K562 (cell line): ENCODE measurements at regions not wholly inside any gene's neighbourhood (a gene's known extent, or its start where the extent isn't known, plus 50 kb on each side); places are given as distances from the start of the nearest gene placed in this dataset.

Experiments used
- ATAC-seq: fragments of 200-7000 bp; cut with Tn5 transposase; 3 replicates; pipeline ENCODE4 v1.9.1; 2020; ENCODE audit warnings: moderate library complexity
- BruUV-seq: library from RNA; stranded (reverse); fragments of 400-500 nt; replicated peaks from 2 replicates; lab custom pipeline; 2021; lab: Mats Ljungman, UMichigan
- CTCF ChIA-PET: fragments of 300-600 bp; formaldehyde crosslinking; extraction: SDS; loops from one replicate; lab custom pipeline; 2021; ENCODE audit warnings: low intra/inter-chr PET ratio; lab: Yijun Ruan, JAX
- POLR2A ChIA-PET: fragments of 300-600, 350-650 bp; sonication (Branson Sonifier 250); formaldehyde crosslinking; extraction: SDS; loops from one replicate; lab custom pipeline; 2021; ENCODE audit warnings: antibody characterized with exemption, inconsistent platforms; lab: Yijun Ruan, JAX
- DNase-seq, 4 experiments: peaks; one replicate each; pipeline versions ENCODE4 v3.0.0 to v3.0.0-alpha.2; 2011 to 2018; ENCODE audit warnings: low spot score in 3 of 4, mixed read lengths in 3 of 4; ENCODE audit errors: extremely low read depth in 1 of 4
- FAIRE-seq: peaks from 2 replicates; lab custom pipeline; 2011; peaks lifted over from hg19 to GRCh38; lab: Jason Lieb, UNC
- H2AFZ ChIP-seq: 2 replicates; pipeline ENCODE4 v1.6.0; 2011; ENCODE audit warnings: low read depth, low read length, control low read depth, inconsistent platforms
- H3K27ac ChIP-seq: fragments of 200-600 bp; 3 replicates; pipeline ENCODE4 v1.8.0; 2011; ENCODE audit warnings: low read depth, mild to moderate bottlenecking, control low read depth, inconsistent platforms, low read length, moderate library complexity, mixed read lengths; ENCODE audit errors: extremely low read depth
- H3K27me3 ChIP-seq, 2 experiments: fragments of 300-600 bp in 1 of 2; 2 replicates in 1 of 2; 3 replicates in 1 of 2; pipeline versions ENCODE4 v1.6.0 to v1.8.0; 2011; ENCODE audit warnings: inconsistent platforms in 2 of 2, low read length in 2 of 2, mild to moderate bottlenecking in 1 of 2, mixed read lengths in 1 of 2, moderate library complexity in 1 of 2; ENCODE audit not compliant: control insufficient read depth in 2 of 2, insufficient read depth in 2 of 2
- H3K36me3 ChIP-seq: fragments of 300-600 bp; 3 replicates; pipeline ENCODE4 v1.8.0; 2011; ENCODE audit warnings: mild to moderate bottlenecking, low read length, inconsistent platforms; ENCODE audit not compliant: control insufficient read depth, insufficient read depth
- H3K4me1 ChIP-seq, 2 experiments: fragments of 200-600 bp in 1 of 2; replicated peaks in 1 of 2; 2 replicates in 1 of 2; 3 replicates in 1 of 2; pipeline versions ENCODE4 v1.5.1 to v1.8.0; 2011; ENCODE audit warnings: inconsistent platforms in 2 of 2, low read length in 2 of 2, mild to moderate bottlenecking in 1 of 2, mixed read lengths in 1 of 2, moderate library complexity in 1 of 2; ENCODE audit not compliant: control insufficient read depth in 2 of 2, insufficient read depth in 2 of 2
- H3K4me2 ChIP-seq: 2 replicates; pipeline ENCODE4 v1.6.1; 2011; ENCODE audit warnings: low read length, control low read depth, inconsistent platforms, mixed read lengths; ENCODE audit not compliant: insufficient read depth
- H3K4me3 ChIP-seq: fragments of 200-600 bp; sonication (generic), shearing (Covaris generic); 2 replicates; pipeline ENCODE4 v1.5.1; 2016; ENCODE audit warnings: control low read depth, inconsistent platforms
- H3K79me2 ChIP-seq: fragments of 200-600 bp; 3 replicates; pipeline ENCODE4 v1.8.0; 2011; ENCODE audit warnings: low read length, inconsistent platforms; ENCODE audit not compliant: control insufficient read depth, insufficient read depth
- H3K9ac ChIP-seq, 2 experiments: 2 replicates each; pipeline versions ENCODE4 v1.6.0 to v1.6.1; 2011; ENCODE audit warnings: low read depth in 2 of 2, low read length in 2 of 2, control low read depth in 1 of 2, inconsistent platforms in 1 of 2, mild to moderate bottlenecking in 1 of 2, mixed read lengths in 1 of 2; ENCODE audit not compliant: insufficient read depth in 1 of 2
- H3K9me1 ChIP-seq: one replicate; pipeline ENCODE4 v1.6.0; 2011; ENCODE audit warnings: inconsistent platforms, mild to moderate bottlenecking, low read length, moderate library complexity; ENCODE audit not compliant: control insufficient read depth, insufficient read depth
- H3K9me3 ChIP-seq: replicated peaks from 2 replicates; pipeline ENCODE4 v1.5.1; 2011; ENCODE audit warnings: low read depth, low read length, inconsistent platforms; ENCODE audit not compliant: control insufficient read depth, insufficient read depth
- H4K20me1 ChIP-seq: replicated peaks from 2 replicates; pipeline ENCODE4 v1.6.1; 2011; ENCODE audit warnings: low read length, inconsistent platforms, mixed read lengths; ENCODE audit not compliant: control insufficient read depth, insufficient read depth
- HDAC2 ChIP-seq: fragments of 450-650 bp; IDR thresholded peaks from 2 replicates; pipeline ENCODE4 v1.6.1; 2016; ENCODE audit warnings: mild to moderate bottlenecking
- IRF9 ChIP-seq: fragments of 450-650 bp; IDR thresholded peaks from 2 replicates; pipeline ENCODE4 v1.6.1; 2016; ENCODE audit warnings: missing biosample characterization, missing genetic modification characterization
- KLF16 ChIP-seq: IDR thresholded peaks from 2 replicates; pipeline ENCODE4 v1.6.1; 2016; ENCODE audit warnings: antibody characterized with exemption
- MEF2A ChIP-seq: IDR thresholded peaks from 2 replicates; pipeline ENCODE4 v1.6.1; 2011; ENCODE audit warnings: low read depth, mild to moderate bottlenecking, low read length, moderate library complexity; ENCODE audit not compliant: control insufficient read depth
- NCOA6 ChIP-seq: fragments of 450-650 bp; IDR thresholded peaks from 2 replicates; pipeline ENCODE4 v1.6.1; 2017; ENCODE audit warnings: mild to moderate bottlenecking
- NFE2L1 ChIP-seq: fragments of 450-650 bp; IDR thresholded peaks from 2 replicates; pipeline ENCODE4 v1.6.1; 2016; ENCODE audit warnings: missing genetic modification characterization, low read depth, mild to moderate bottlenecking, missing compliant biosample characterization, moderate library complexity, borderline replicate concordance
- PYGO2 ChIP-seq: fragments of 450-650 bp; IDR thresholded peaks from 2 replicates; pipeline ENCODE4 v1.6.1; 2016; ENCODE audit warnings: mild to moderate bottlenecking, missing genetic modification characterization, moderate library complexity, missing compliant biosample characterization
- SETDB1 ChIP-seq: IDR thresholded peaks from one replicate; pipeline ENCODE4 v1.6.1; 2012; ENCODE audit warnings: low read length, control low read depth, inconsistent platforms
- TAF15 ChIP-seq: fragments of 200-400 bp; formaldehyde crosslinking; IDR thresholded peaks from 2 replicates; pipeline ENCODE4 v1.6.1; 2017; ENCODE audit warnings: mild to moderate bottlenecking, low read depth, low read length, moderate library complexity
- ZNF280A ChIP-seq: fragments of 450-650 bp; IDR thresholded peaks from 2 replicates; pipeline ENCODE4 v1.6.1; 2018; ENCODE audit warnings: mild to moderate bottlenecking, low read depth; ENCODE audit not compliant: partially characterized antibody
- ZNF57 ChIP-seq: fragments of 450-650 bp; formaldehyde crosslinking; IDR thresholded peaks from 2 replicates; pipeline ENCODE4 v1.4.0; 2020; ENCODE audit warnings: mild to moderate bottlenecking, moderate library complexity
- ZNF830 ChIP-seq: fragments of 250-450 bp; sonication (Bioruptor Pico); IDR thresholded peaks from 2 replicates; pipeline ENCODE4 v1.5.0; 2021; ENCODE audit warnings: mild to moderate bottlenecking
- WGBS: fragments of 100-300 bp; shearing (Covaris generic); methylation state at CpG from one replicate; pipeline ENCODE4 v1.1.6; 2016; ENCODE audit warnings: low coverage, mixed read lengths; ENCODE audit not compliant: insufficient coverage; ENCODE audit errors: missing lambda C conversion rate; 5-methylcytosine and 5-hydroxymethylcytosine counted together
- in situ Hi-C: fragments of 300-500 bp; cut with MboI; formaldehyde crosslinking; loops from 4 replicates; pipeline ENCODE4 v1.15.0; 2018; ENCODE audit warnings: inconsistent platforms, mixed read lengths
- intact Hi-C: fragments of 100-400 bp; cut with micrococcal nuclease; formaldehyde crosslinking; loops from 2 replicates; pipeline ENCODE4 v1.14.2; 2022
- TF ChIP-seq, protein P1 (sequence below): fragments of 250-450 bp; sonication (Bioruptor Pico); IDR thresholded peaks from 2 replicates; pipeline ENCODE4 v1.9.0; 2021; ENCODE audit warnings: mild to moderate bottlenecking
- TF ChIP-seq, protein P2 (sequence below): fragments of 250-450 bp; sonication (Bioruptor Pico); IDR thresholded peaks from 2 replicates; pipeline ENCODE4 v1.8.0; 2021; ENCODE audit warnings: moderate library complexity, mild to moderate bottlenecking, inconsistent platforms

- WGBS = no CpG with 5 or more reads among the region's 1 CpG
- H3K4me3 ChIP-seq = no peak overlapping the region
- no peaks in the 10 kb centered on the region for H4K20me1 ChIP-seq
- DNase-seq (no peak), FAIRE-seq (no peak), ATAC-seq (no peak)
- no peaks in the 10 kb centered on the region for H3K9me3 ChIP-seq
- BruUV-seq = no TSS peak
- in situ Hi-C loops = no loop called here
- H3K4me2 ChIP-seq = no peak overlapping the region
- no peak overlapping the region for H3K27ac ChIP-seq
- intact Hi-C loops = no loop called here
- ChIA-PET CTCF (no interaction called here), POLR2A (no interaction called here)
- no peaks in the 10 kb centered on the region for H3K4me1 ChIP-seq
- no peaks in the 10 kb centered on the region for H3K27me3 ChIP-seq
- H3K9ac ChIP-seq = no peak overlapping the region
- no peaks in the 10 kb centered on the region for H3K9me1 ChIP-seq
- no peak for TF ChIP-seq ZNF57 (CRISPR knock-in tag)
- no peak for TF ChIP-seq KLF16
- TF ChIP-seq, protein P1, sequence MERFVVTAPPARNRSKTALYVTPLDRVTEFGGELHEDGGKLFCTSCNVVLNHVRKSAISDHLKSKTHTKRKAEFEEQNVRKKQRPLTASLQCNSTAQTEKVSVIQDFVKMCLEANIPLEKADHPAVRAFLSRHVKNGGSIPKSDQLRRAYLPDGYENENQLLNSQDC (CRISPR knock-in tag) = no peak
- no peak for TF ChIP-seq SETDB1
- no peak for TF ChIP-seq NFE2L1 (tag)
- TF ChIP-seq IRF9 = no peak
- TF ChIP-seq TAF15 = no peak
- no peak for TF ChIP-seq MEF2A
- no peak for TF ChIP-seq NCOA6
- no peak for TF ChIP-seq HDAC2
- no peak for TF ChIP-seq ZNF280A
- no peak for TF ChIP-seq ZNF830 (CRISPR knock-in tag)
- no peak for TF ChIP-seq PYGO2 (tag)
- TF ChIP-seq, protein P2, sequence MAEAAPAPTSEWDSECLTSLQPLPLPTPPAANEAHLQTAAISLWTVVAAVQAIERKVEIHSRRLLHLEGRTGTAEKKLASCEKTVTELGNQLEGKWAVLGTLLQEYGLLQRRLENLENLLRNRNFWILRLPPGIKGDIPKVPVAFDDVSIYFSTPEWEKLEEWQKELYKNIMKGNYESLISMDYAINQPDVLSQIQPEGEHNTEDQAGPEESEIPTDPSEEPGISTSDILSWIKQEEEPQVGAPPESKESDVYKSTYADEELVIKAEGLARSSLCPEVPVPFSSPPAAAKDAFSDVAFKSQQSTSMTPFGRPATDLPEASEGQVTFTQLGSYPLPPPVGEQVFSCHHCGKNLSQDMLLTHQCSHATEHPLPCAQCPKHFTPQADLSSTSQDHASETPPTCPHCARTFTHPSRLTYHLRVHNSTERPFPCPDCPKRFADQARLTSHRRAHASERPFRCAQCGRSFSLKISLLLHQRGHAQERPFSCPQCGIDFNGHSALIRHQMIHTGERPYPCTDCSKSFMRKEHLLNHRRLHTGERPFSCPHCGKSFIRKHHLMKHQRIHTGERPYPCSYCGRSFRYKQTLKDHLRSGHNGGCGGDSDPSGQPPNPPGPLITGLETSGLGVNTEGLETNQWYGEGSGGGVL (CRISPR knock-in tag) = no peak
- H2AFZ ChIP-seq = no peak overlapping the region
- no peaks in the 10 kb centered on the region for H3K79me2 ChIP-seq
- no peaks in the 10 kb centered on the region for H3K36me3 ChIP-seq
Measured at GRCh38 chr13:61709258-61709657, 293.6 kb upstream of the PCDH20 start.
